Neural progenitor cell (in vitro differentiated cells): ENCODE measurements at regions not wholly inside any gene's neighbourhood (a gene's known extent, or its start where the extent isn't known, plus 50 kb on each side); places are given as distances from the start of the nearest gene placed in this dataset.

Experiments used
- EZH2 ChIP-seq: fragments of 200-600 bp; sonication (generic); IDR thresholded peaks from 2 replicates; pipeline ENCODE4 v1.6.1; 2017; ENCODE audit warnings: antibody characterized with exemption, mild to moderate bottlenecking, moderate library complexity
- EZH2phosphoT487 ChIP-seq: fragments of 200-600 bp; sonication (generic); IDR thresholded peaks from 2 replicates; pipeline ENCODE4 v1.6.1; 2017; ENCODE audit warnings: antibody characterized with exemption
- TF ChIP-seq, protein P1 (sequence below): fragments of 200-600 bp; sonication (generic); IDR thresholded peaks from 2 replicates; pipeline ENCODE4 v1.5.1; 2017; ENCODE audit warnings: antibody characterized with exemption, mild to moderate bottlenecking

DNA sequence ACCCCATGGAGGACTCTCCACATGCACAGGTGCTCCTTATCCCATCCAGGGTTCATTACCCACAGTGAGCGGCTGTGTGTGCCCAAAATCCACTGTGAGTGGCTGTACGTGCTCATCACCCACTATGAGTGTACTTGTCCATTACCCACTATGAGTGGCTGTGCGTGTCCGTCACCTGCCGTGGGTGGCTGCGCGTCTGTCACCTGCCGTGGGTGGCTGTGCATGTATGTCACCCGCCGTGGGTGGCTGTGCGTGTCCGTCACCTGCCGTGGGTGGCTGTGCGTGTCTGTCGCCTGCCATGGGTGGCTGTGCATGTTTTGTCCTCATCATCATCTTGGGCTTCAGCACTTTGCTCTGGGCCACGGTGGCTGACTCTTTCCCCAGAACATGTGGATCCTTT, 78.6 kb upstream of the FN1 start:
- TF ChIP-seq, protein P1, sequence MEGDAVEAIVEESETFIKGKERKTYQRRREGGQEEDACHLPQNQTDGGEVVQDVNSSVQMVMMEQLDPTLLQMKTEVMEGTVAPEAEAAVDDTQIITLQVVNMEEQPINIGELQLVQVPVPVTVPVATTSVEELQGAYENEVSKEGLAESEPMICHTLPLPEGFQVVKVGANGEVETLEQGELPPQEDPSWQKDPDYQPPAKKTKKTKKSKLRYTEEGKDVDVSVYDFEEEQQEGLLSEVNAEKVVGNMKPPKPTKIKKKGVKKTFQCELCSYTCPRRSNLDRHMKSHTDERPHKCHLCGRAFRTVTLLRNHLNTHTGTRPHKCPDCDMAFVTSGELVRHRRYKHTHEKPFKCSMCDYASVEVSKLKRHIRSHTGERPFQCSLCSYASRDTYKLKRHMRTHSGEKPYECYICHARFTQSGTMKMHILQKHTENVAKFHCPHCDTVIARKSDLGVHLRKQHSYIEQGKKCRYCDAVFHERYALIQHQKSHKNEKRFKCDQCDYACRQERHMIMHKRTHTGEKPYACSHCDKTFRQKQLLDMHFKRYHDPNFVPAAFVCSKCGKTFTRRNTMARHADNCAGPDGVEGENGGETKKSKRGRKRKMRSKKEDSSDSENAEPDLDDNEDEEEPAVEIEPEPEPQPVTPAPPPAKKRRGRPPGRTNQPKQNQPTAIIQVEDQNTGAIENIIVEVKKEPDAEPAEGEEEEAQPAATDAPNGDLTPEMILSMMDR, result no peak
- TF ChIP-seq EZH2 (no peak), EZH2phosphoT487 (no peak)
